Hematopoietic multipotent progenitor cell treated with erythropoietin and hydrocortisone succinate and interleukin-3 and kit ligand, for 6 days (in vitro differentiated cells): ENCODE measurements at regions not wholly inside any gene's neighbourhood (a gene's known extent, or its start where the extent isn't known, plus 50 kb on each side); places are given as distances from the start of the nearest gene placed in this dataset.
A peak's percentile ranks its signal among the peaks of the same experiment; 100 is the strongest.
"Not testable (repeated sequence)": the region's sequence is repeated elsewhere in the genome, so short reads cannot be mapped to it uniquely, and the experiment has no call there.

Experiments
- DNase-seq: peaks from one replicate; pipeline ENCODE4 v3.0.0-alpha.2; 2015

DNA sequence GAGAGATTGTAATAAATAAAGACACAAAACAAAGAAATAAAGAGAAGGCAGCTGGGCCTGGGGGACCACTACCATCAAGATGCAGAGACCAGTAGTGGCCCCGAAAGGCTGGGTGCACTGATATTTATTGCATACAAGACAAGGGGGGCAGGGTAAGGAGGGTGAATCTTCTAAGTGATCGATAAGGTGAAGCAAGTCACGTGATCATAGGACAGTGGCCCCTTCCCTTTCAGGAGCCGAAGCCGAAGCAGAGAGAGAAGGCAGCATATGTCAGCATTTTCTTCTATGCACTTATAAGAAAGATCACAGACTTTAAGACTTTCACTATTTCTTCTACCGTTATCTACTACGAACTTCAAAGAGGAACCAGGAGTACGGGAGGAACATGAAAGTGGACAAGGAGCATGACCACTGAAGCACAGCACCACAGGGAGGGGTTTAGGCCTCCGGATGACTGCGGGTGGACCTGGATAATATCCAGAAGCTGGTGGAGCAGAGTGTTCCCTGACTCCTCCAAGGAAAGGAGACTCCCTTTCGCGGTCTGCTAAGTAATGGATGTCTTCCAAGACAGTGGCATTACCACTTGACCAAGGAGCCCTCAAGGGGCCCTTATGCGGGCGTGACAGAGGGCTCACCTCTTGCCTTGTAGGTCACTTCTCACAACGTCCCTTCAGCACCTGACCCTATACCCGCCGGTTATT lies 126.4 kb downstream of the RBM46 start:
- not testable (repeated sequence) for DNase-seq

- DNase-seq, result no peak
These were observed 127.1 kb downstream of the RBM46 start for GRCh38 chr4:154908168-154908567.

DNA sequence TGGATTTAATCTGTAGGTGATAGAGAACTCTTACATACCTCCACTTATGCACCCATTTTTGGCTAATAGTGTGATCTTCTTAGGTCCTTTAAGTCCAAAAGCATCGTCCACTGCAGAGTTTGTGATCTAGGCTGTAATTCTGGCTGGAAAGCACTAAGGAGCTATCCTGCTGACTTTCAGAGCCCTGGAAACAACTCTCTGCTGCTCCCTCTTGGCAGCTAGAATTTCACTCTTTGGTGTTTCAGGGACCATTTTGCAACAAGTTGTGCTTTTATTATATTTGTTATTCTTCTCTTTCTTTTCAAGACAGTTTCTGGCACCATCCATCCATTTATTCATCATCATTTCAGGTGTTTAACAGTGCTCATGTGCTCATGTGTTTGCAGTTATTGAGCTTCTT lies 130.0 kb downstream of the RBM46 start:
- no peak for DNase-seq

GRCh38 chr4:154911608-154912098 lies 130.6 kb downstream of the RBM46 start:
- DNase-seq, result no peak

- DNase-seq, result no peak
These were observed 135.0 kb downstream of the RBM46 start for GRCh38 chr4:154916068-154916467.

DNA sequence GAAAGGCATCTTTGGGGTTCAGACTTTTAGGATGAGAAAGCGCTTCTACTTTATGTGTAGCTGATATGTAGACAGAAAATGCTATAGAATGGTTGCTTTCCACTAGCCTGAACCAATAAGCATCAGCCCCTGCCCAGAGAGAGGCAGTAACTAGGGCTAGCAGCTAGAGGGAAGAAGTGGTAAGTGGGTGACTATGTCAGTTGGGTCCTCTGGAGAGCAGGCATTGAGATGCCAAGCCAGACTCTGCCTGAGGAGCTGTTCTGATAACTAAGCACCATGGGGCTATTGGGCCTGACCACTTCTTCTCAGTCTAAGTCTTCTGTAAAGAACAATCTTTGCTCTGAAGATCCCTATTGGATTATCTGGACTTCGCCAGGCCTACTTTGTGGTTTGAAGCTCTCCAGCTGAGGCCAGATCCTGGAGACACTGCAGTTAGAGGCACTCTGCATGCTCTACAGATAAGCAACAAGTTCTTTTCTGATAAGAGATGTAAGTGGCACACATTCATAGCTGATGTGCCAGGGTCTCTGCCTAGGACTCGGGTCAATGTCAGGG lies 146.1 kb downstream of the RBM46 start:
- peak; percentile 67 for DNase-seq

DNA sequence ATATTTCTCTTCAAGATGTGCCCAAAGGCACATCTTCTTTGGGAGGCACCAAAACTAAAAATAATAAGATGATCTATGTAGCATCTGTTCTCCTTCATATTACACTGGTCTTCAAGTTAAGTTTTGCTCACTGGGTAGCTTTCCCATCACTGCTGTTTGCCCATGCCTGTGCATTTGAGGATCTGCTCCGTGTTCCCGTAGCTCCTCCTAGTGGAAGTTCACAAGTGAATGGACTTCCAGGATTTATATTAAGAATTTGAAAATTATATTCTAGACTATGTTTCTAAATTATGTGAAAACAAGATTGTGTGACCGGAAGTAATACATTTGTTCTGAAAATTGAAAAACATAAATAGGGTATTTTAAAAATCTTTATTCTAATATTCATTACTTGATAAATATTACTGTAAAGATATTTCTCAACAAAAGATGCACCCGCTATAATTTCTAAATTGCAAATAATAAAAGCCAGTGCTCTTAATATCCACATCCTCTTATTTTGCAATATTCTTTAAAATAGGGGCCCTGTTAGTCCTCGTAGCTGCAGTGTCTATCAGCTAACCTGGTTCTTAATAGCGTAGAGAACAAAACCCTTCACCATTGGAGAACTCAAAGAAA lies 147.7 kb downstream of the RBM46 start:
- peak; percentile 14 for DNase-seq

GRCh38 chr4:154936873-154937272 lies 155.8 kb downstream of the RBM46 start:
- no peak for DNase-seq

DNA sequence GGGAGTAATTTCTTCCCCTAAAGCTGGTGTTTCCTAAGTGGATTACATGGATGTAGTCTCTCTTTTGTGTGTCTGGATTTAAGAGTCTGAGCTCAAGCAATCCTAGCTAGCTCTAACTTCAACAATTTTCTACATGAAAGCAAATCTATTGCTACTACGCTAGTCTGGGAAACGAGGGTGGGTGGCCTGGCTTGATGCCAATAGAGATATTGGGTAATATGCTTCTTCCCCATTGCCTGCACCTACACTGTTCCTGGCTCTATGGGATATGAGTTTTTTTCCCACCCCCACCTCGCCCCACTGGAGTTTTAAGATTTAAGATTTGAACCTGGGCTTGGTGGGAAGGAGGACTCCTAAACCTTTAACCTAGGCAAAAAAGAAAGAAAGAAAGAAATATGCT lies 158.8 kb downstream of the RBM46 start:
- DNase-seq, result no peak

GRCh38 chr4:154942176-154942575 lies 161.1 kb downstream of the RBM46 start:
- DNase-seq, result no peak

DNA sequence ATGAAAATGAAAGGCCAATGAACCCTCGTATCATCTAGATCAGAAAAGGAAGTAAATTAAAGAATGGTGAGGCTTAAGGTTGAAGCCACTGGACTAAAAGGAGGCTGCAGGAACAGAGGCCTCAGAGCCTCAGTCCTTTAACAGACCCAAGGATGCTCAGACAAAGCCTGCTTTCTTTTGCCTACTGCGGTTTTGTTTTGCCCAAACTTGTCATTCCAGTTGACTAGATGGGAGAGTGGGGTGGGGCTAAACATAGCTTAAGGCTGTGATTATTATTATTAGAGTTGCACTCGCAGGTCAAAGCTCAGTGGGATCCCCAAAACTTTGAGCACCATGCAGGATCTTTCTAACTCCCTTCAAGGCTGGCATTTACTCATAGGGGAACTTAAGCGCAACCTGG lies 163.9 kb downstream of the RBM46 start:
- no peak for DNase-seq

- no peak for DNase-seq
These were observed 165.0 kb downstream of the RBM46 start for GRCh38 chr4:154946113-154946512.

- DNase-seq, result no peak
These were observed 172.6 kb downstream of the RBM46 start for GRCh38 chr4:154953691-154954090.

GRCh38 chr4:154954117-154954516 lies 173.0 kb downstream of the RBM46 start:
- no peak for DNase-seq

GRCh38 chr4:154958121-154958520 lies 177.0 kb downstream of the RBM46 start:
- no peak for DNase-seq

DNA sequence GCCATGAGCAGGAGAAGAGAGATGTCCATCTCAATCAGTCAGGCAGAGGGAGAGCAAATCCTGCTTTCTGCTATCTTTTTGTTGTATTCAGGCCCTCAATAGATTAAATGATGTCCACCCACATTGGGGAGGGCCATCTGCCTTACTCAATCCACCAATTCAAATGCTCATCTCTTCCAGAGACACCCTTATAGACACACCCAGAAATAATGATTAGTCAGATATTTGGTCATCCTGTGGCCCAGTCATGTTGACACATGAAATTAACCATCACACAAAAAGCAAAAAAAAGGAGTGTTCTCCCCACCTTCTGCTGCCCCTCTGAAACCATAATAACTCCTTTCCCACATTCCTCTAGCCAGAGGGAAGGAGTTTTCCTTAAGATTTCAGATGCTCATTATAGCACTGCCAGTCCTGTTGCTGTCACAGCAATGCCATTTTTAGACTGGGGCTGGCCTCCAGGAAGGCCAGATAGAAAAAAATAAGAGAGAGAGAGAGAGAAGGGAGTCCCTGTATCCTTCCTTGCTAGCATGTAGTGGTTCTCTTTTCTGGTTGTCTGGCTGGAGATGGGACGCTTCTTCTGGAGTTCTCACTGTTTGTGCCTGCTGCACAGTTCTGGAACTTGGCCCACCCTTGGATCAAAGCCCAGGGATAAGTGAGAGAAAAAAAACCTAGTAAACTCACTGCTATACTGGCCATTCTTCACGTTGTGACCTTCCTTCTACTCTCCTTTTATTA lies 177.7 kb downstream of the RBM46 start:
- DNase-seq, result no peak

DNA sequence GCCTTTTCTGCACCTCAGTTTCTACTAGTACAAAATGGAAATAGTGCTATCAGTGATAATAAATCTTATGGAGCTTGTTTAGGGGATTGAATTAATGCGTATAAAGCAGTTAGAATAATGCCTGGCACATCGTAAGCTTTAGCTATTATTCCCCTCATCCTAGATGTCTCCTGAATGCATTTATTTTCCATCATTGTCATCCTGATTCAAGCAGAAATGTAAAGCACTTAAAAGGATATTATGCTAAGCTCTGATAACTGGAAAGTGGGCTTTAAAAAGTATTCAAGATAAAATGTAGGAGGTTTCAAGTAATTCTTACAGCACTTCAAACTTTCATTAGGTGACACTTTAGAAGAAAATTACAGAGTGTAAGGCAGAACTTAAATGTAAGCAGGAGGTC lies 178.7 kb downstream of the RBM46 start:
- no peak for DNase-seq

- DNase-seq, result no peak
These were observed 179.4 kb downstream of the RBM46 start for GRCh38 chr4:154960476-154960875.

- peak; percentile 1 for DNase-seq
These were observed 180.2 kb downstream of the RBM46 start for GRCh38 chr4:154961263-154961662.

- no peak for DNase-seq
These were observed 192.4 kb downstream of the RBM46 start for GRCh38 chr4:154973244-154974035.

DNA sequence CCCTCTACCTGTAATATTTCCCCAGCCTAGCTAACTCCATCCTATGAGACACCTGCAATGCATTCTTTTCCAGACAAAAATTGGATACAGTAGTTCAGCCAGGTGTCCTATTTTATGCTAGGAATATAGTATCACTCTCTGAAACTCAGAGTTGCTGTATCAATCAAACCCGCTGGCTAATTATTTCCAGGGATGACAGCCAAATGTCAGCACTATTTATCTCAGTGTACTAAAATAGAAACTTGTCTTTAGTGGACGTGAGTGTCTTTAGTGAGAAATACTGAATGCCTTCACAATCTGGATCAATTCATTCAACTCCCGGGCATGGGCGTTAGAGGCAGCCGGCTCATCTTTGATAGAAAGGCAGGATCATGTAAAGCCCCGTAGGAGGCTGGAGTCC lies 196.2 kb downstream of the RBM46 start:
- DNase-seq, result no peak

DNA sequence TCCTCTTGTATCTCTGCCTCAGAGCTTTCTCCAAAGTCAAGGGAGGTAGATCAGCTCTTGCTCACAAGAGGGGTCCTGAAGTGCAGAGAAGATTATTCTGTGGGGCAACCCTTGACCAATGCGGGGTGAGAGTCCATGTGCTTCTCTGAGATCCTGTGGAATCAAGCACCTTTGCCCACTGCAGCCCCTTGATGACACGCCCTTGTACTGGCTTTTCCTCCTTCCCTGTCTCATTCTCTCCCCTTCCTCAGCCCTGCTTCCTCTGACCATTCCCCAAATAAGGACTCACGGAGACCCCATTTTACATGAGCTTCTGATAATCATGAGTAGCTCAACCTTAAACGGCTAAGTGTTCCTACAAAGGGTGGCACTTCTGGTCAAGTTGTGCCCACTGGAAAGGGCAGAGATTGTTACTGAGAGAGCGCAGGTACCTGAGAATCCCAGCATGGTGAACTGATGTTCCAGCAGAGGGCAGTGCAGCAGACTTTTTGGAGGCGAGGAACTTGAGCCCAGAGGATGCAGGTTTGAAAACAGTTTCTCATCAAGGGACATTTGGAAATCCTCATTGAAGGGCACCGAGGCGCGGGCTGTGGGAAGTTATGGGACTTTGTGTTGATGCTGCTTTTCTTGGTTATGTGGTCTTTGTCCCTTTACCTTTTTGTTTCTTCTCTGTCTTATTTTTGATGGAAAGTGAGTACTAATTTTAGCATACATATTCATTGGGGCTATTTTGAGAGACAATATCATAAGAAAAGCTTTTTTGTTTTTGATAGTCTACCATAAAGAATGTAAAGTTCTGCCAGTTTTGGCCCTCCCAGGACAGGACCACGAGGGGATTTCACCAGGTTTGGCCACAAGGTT lies 201.3 kb downstream of the RBM46 start:
- peak; percentile 60 for DNase-seq
